HL-60/S4 treated with retinoic acid at 250 ng/mL for 4 days and 3 days (cell line): ENCODE measurements at regions not wholly inside any gene's neighbourhood (a gene's known extent, or its start where the extent isn't known, plus 50 kb on each side); places are given as distances from the start of the nearest gene placed in this dataset.
"Not testable (repeated sequence)": the region's sequence is repeated elsewhere in the genome, so short reads cannot be mapped to it uniquely, and the experiment has no call there.

Experiments used
- in situ Hi-C: fragments of 300-500 bp; cut with MboI; formaldehyde crosslinking; loops from 2 replicates; pipeline ENCODE4 v1.7.0; 2022; ENCODE audit warnings: low sequenced_read_pairs

DNA sequence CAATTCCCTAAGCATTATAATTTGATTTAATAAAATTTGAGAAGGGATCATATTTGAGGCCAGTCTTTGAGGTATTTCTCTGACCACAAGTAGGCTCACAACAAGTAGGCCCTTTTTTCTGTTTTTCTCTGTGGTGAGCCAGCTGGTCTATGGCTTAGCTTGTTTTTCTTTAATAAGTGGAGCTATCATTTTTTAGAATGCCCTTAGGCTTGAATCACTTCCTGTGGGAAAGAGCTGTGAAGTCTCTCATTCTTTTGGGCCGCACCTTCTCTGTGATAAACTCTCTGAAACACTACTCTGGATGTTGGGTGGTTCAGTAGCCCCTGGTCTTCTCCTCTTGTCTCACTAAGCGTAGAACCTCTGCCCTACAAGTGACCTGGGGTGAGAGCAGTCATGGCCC lies 235.9 kb downstream of the SUCLG1 start:
- in situ Hi-C loops, result no loop called here

DNA sequence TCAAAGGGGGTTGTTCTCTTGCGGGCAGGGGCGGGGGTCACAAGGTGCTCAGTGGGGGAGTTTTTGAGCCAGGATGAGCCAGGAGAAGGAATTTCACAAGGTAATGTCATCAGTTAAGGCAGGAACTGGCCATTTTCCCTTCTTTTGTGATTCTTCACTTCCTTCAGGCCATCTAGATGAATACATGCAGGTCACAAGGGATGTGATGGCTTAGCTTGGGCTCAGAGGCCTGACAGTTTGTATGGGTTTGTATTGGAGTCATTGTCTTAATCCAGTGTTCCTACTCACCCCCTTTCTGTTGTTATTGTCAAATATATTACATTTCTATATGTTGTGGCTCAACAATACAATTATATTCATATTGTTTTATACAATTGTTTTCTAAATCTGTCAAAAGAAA lies 238.0 kb downstream of the SUCLG1 start:
- in situ Hi-C loops, result not testable (repeated sequence)

DNA sequence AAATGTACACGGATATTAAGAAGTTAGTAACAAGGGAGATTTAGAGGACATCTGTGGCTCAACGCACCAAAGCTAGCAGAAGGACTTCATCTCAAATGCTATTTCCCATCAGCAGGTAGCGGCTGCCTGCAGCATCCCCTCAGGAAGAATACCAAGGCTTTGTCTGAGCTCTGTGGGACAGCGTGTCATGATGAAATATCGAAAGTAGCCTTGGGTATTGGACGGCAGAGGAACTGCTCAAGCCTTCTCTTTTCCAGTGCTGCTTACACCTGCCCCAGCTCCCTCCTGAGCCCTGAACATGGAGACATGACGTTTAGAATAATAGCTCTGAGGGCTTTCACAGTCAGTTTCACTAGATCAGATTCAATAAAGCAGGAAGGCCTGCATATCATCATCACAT lies 241.6 kb downstream of the SUCLG1 start:
- in situ Hi-C loops, result no loop called here

DNA sequence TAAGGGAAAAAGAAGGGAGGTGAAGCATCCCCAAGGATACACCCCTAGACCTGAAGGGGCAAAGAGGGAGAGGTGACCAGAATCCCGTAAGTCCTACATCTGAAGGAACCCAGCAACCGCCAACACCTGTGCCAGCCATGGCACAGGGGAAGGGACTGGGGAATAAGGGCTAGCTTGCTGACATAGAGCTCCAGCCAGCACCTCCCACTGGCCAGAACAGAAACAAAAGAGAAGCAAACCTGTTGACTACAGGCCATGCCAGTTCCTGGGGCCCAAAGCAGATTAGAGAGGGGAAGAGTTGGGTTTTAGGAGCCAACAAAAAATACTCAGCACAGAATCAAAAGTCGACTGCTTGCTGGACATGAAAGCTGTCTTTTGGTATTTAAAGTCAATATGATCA lies 244.6 kb downstream of the SUCLG1 start:
- in situ Hi-C loops, result no loop called here

DNA sequence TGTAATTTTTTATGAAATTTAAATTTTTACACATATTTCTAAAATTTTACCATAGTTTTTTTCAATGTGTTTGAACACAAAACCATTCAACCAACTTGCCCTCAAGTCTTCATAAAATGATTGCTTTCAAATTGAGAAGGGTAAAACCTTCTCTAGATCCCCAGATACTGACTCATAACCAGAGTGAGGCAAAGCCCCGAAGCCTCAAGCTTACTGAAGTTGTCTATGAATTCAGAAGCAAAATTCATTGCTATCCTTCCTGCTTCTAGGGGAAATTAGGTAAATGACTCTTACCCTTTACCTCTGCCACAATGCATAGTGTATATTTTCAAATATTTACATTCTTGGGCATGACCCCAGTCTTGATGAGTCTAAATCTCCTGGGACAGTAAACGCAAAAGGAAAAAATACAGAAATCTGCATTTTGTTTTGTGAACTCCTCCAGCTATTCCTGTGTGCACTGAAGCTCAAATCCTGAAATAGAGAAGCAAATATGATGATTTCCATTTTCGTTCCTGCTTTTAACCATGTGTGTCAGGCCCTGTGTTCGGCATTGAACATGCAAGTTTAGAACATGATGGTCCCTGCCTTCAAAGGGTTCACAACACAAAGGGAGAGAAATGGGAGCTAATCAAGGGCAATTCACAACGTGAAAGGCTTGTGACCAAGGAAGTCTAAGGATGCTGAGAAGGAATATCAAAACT lies 246.3 kb downstream of the SUCLG1 start:
- in situ Hi-C loops, result no loop called here

DNA sequence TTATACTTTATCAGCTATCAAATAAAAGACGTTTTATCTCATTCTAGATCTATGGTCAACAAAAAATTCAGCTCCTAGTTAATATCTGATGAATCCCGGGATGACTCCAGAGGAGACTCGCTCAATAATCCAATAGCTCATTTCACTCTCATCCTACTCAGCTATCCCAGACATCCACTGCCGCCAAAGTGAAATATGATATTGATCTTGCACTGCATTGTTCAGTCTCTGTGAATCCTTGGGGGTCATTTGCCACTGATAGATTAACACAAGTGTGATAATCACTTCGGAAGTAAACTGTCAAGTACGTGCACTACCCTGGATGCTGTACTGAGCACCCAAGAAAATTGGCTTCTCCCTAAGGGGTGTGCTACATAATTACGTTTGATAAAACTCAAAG lies 249.1 kb downstream of the SUCLG1 start:
- in situ Hi-C loops, result no loop called here

DNA sequence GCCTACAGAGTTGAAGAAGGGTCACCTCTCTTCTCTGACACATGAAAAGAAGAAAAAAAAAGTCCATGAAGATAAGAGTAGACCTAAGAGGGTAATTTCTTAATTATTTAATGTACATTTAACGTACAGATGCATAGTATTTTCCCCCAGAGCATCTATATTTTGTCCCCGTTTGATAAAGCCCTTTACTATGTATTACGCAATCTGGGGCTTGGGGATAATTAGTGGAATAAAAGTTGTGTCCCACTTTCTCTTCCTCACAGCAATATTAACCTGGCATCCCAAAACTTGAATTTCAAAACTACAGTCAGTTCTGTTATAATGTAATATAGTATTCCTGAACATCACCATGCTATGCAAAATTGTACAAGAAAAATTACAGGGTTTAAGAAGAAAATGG lies 254.1 kb downstream of the SUCLG1 start:
- in situ Hi-C loops, result no loop called here

DNA sequence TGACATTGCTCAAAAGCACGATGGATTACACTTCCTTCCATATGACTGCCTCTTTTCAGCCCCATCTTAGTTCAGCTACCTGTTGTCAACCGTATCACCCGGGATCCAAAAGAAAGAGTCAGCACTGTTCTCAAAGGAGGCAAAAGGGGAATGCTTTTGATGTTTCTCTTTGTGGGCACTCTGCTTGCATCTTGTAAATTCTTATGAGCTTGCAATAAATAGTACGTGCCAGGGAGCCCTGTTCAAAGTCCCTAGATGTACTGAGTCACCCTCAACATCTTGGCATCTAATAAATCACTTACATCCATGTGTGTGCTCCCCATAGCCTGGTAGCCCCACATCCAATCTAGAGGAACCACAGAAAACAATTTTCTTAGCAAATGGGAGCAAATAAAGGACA lies 256.9 kb downstream of the SUCLG1 start:
- in situ Hi-C loops, result no loop called here

DNA sequence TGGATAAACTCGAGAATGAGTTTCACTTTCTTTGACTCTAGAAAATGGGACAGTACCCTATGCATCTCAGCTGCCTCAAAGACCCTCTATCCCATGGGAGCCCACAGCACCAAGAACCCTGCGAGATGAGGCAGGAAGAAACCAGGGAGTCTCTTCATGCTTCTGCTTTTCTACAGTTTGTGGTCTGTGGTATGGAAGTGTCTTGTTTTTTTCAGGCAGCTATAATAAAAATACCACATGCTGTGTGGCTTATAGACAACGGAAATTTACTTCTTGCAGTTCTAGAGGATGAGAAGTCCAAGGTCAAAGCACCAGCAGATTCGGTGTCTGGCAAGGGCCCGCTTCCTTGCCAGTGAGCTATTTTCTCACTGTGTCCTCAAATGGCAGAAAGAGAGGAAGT lies 257.9 kb downstream of the SUCLG1 start:
- in situ Hi-C loops, result no loop called here

DNA sequence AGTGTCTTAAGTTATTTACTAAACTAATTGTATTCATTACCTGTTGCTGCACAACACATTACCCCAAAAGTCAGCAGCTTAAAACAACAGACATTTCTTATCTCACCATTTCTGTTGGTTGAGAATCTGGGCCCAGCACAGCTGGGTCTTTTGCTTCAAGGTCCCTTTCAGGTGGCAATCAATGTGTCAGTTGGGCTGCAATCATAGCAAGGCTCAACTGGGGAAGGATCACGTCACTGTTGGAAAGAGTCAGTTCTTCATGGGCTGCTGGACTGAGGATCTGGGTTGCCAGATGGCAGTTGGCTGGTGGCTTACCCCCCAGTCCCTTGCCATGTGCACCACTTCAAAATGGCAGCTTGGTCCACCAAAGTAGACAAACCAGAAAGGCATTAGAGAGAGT lies 261.2 kb downstream of the SUCLG1 start:
- in situ Hi-C loops, result no loop called here

DNA sequence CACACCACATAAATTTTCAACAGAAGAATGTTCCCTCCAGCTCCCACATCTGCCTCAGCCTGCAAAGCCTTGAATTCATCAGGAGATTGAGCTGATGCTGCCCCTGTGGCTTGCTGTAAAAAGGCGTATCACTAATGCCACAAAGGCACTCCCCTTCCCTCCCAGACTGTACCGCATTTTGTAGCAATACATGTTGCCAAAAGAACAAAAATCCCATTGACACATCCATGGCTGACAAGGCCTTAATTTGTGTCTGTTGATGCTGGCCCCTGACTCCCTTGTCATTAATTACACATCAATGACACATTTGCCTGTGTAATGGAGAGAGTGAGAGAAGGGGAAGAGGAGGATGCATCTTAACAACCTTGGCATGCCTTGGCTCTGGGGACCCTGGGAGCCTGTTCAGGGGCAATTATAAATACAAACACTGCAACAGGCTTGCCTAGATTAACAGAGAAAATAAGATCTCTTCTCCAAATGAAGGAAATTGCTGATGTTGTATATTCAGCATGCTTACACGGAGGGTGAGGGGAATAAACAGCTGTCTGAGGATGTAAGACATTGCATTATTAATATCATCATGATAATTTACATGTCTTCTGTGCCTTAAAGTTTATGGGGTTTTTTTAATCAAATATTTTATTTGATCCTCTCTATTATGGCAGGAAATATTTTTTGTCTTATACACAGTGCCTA lies 264.0 kb downstream of the SUCLG1 start:
- in situ Hi-C loops, result no loop called here

DNA sequence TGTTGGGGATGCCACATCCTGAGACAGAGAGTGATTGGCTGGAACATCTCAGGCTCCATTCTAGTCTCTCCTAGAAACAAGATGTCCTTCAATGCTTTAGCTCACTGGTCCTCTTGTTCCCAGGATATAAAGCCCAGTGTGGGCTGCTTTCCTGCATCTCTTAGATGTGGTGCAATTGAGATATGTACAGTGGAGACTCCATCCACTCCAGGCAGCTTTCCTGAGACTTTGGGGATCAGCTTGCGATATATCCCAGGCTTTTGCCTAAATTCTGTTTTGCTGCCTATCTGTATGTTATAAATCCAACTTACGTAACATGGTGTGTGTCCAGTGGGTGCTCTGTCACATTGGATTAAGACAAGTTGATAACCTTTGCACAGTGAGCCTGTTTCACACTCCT lies 264.9 kb downstream of the SUCLG1 start:
- in situ Hi-C loops, result no loop called here

DNA sequence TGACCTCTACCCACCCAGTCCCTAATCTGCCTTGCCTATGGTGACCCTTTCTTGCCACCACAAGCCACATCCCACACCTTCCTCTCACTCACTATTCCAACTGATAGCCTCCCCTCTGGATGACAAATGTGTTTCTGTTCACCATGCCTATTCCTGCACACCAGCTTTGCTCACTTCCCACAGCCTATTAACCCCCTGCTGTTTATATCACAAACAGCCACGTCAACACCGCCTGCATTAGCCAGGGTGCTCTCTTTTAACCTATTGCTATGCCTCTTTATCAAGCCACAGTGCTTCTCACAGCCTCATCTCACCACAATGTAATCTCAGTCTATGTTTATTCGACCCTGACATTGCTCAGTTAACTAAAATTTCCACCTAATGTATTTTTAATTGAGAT lies 271.8 kb downstream of the SUCLG1 start:
- in situ Hi-C loops, result no loop called here

DNA sequence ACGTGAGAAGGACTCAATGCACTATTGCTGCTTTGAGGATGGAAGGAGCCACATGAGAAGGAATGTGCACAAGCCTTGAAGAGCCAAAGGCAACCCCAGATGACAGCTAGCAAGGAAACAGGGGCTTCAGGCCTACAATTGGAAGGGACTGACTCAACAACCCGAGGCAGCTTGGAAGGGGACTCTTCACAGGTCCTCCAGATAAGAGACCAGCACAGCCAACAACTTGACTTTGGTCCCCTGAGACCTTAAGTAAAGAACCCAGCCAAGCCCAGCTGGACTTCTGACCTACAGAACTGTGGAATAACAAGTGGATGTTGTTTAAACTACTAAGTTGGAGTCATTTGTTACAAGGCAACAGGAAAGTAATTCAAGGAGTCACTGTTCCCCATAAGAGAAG lies 277.2 kb downstream of the SUCLG1 start:
- in situ Hi-C loops, result no loop called here

DNA sequence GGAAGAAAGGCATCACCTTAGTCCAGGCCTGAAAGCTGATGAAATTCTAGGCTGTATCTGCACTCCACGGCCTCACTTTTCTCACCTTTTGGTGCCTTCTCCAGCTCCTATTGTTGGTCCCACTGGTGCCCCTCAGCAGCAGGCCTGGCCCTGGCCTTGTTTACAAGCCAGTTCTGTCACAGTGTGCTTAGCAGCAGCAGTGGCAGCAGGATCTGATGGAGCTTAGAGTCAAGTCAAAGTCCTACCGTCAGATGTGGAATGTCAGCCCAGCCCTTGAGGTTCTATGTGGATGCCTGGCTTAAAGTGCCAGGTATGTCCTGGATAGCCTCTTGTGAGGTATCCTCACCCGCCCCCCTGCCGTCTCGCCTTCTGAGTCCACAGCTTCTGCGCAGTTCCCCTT lies 281.3 kb downstream of the SUCLG1 start:
- in situ Hi-C loops, result no loop called here

DNA sequence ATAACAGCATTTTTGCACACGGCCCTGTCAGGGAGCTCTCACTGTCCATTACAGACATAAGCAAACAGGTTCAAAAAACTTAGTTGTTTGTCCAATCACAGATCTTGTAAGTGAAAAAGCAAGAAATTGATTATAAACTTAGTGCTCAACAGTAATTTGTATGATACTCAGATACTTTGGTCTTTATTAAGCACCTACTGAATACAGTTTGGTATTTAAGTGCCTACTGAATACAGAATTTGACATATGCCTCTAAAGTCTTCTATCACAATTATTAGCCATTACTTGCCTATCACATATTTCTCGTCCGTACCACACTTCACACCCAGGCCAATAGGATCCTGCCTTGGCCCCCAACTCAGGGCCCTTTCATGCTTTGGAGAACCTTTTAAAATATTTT lies 283.1 kb downstream of the SUCLG1 start:
- in situ Hi-C loops, result no loop called here

DNA sequence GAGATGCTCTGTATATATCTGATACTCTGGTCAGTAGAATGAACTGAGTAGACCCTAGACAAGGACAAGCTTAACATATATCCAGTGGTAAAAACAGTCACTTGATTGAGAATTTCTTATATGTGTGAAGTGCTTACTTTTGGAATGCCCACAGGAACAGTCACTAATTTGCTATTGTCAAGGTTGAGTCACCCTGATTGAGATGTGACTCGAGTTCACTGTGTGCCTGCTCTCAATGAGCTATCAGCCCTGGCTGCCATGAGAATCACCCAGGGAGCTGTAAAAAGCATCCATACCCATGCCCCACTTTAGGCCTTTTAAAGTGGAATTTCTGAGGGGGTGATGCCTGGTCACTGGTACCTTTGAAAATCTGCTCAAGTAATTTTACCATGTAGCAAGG lies 283.7 kb downstream of the SUCLG1 start:
- in situ Hi-C loops, result no loop called here

DNA sequence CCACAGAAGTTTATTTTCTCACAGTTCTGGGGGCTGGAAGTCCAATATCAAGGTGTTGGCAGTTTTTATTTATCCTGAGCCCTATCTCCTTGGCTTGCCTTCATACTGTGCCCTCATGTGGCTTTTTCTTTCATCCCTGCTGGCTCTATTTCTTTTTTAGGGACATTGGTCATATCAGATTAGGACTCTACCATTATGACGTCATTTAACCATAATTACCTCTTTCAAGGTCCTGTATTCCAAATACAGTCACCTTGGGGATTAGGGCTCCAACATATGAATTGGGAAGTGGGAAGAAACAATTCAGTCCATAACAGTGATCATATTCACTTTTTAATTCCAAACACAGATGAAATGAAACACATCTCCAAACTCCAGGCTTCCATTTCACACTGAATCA lies 286.0 kb downstream of the SUCLG1 start:
- in situ Hi-C loops, result no loop called here

DNA sequence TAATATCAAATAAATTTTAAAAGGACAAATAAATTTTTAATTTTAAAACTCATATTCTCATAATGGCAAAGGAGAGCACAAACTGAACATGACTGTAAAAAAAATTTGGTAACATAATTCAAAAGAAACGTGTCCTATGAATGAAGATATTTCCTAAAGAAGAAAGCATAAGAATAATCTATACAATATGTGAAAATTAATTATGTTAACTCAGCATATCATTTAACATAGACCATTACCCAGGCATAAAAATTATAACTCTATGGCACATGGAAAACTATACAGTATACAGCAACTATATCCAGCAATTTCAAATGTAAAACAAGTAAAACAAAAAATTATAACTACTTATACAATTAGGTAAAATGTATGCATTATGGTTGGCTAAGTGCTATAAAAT lies 288.1 kb downstream of the SUCLG1 start:
- in situ Hi-C loops, result no loop called here

DNA sequence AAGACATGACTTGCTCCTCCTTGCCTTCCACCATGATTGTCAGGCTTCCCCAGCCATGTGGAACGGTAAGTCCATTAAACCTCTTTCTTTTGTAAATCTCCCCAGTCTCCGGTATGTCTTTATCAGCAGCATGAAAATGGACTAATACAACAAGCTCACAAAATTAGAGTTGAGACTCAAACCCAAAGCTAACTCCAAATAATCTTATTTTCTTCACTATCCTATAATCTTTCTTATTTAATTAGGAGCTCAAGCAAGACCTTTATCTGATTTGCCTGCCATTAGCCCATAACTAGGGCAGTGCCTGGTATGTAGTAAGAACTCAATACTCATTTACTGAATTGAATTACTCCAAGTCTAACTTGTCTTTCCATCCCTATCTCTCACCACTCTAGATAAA lies 289.2 kb downstream of the SUCLG1 start:
- in situ Hi-C loops, result no loop called here

DNA sequence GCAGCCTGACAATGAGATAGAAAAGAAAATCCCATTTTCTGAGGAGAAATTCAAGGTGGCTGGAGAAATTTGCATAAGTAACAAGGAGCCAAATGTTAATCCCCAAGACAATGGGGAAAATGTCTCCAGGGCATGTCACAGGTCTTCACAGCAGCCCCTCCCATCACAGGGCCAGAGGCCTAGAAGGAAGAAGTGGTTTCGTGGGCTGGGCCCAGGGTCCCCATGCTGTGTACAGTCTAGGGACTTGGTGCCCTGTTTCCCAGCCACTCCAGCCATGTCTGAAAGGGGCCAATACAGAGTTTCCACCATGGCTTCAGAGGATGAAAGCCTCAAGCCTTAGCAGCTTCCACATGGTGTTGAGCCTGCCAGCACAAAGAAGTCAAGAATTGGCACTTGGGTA lies 290.5 kb downstream of the SUCLG1 start:
- in situ Hi-C loops, result not testable (repeated sequence)

DNA sequence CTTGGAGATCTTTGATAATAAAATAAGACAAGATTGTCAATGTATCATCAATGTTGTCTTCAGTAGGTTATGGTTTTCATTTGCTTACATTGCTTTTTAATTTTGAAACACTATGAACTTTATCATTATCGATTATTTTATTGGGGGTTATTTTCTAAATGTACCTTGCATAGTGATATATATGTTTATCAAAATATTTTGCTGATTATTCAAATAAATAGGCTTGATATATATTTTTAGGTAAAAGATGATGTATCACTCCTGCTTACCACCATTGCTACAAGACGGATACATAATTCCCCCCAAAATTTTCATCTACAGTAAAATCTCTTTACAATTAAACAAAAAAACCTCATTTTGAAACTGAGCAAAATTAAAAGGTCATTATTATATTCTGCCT lies 293.8 kb downstream of the SUCLG1 start:
- in situ Hi-C loops, result no loop called here

DNA sequence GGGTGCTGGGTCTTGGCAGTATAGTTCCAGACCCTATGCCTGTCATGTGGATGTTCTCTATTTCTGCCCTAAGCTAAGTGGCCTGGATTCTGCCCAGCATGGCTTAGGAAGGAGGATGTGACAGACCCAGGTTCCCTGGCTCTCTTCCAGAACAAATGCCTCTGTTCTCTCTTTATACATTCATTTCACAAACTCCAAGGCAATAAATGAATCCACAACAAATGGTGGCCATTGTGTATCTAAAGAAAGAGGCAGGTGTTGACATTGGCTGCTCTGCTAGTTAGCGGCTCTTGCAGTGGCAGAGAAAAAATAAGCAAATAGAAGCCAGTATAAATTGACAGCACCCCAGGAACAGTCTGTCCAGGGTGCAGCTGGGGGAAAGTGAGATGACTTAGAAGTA lies 298.6 kb downstream of the SUCLG1 start:
- in situ Hi-C loops, result no loop called here
